Smooth muscle cell (in vitro differentiated cells): ENCODE measurements at regions not wholly inside any gene's neighbourhood (a gene's known extent, or its start where the extent isn't known, plus 50 kb on each side); places are given as distances from the start of the nearest gene placed in this dataset.

Experiments used
- DNase-seq: peaks from one replicate; lab custom pipeline; 2025; ENCODE audit not compliant: unreplicated experiment; lab: John Stamatoyannopoulos, UW
- H2AFZ ChIP-seq: fragments of 200-600 bp; sonication (generic); 2 replicates; pipeline ENCODE4 v1.6.0; 2016; ENCODE audit warnings: antibody characterized with exemption, low read depth, mild to moderate bottlenecking
- H3F3A ChIP-seq: fragments of 200-600 bp; sonication (generic); 2 replicates; pipeline ENCODE4 v1.6.0; 2017; ENCODE audit warnings: antibody characterized with exemption, low read depth
- H3K27ac ChIP-seq: fragments of 200-600 bp; sonication (generic); 2 replicates; pipeline ENCODE4 v1.5.1; 2016; ENCODE audit warnings: low read depth, mild to moderate bottlenecking
- H3K27me3 ChIP-seq: fragments of 200-600 bp; sonication (generic); 2 replicates; pipeline ENCODE4 v1.6.1; 2016; ENCODE audit warnings: low read depth, mild to moderate bottlenecking
- H3K36me3 ChIP-seq: fragments of 200-600 bp; sonication (generic); 2 replicates; pipeline ENCODE4 v1.5.1; 2016; ENCODE audit warnings: low read depth
- H3K4me1 ChIP-seq: fragments of 200-600 bp; sonication (generic); 2 replicates; pipeline ENCODE4 v1.5.1; 2016; ENCODE audit warnings: low read depth
- H3K4me2 ChIP-seq: fragments of 200-600 bp; sonication (generic); 2 replicates; pipeline ENCODE4 v1.6.0; 2016; ENCODE audit warnings: mild to moderate bottlenecking
- H3K4me3 ChIP-seq: fragments of 200-600 bp; sonication (generic); 2 replicates; pipeline ENCODE4 v1.5.1; 2016; ENCODE audit warnings: mild to moderate bottlenecking
- H3K79me2 ChIP-seq: fragments of 200-600 bp; sonication (generic); 2 replicates; pipeline ENCODE4 v1.6.0; 2016; ENCODE audit warnings: low read depth, mild to moderate bottlenecking
- H3K9ac ChIP-seq: fragments of 200-600 bp; sonication (generic); 2 replicates; pipeline ENCODE4 v1.6.0; 2016; ENCODE audit warnings: low read depth
- H3K9me3 ChIP-seq: fragments of 200-600 bp; sonication (generic); replicated peaks from 2 replicates; pipeline ENCODE4 v1.5.1; 2016; ENCODE audit warnings: low read depth
- H4K20me1 ChIP-seq: fragments of 200-600 bp; sonication (generic); 2 replicates; pipeline ENCODE4 v1.6.0; 2016; ENCODE audit warnings: low read depth
- CTCF ChIP-seq: fragments of 200-600 bp; sonication (generic); IDR thresholded peaks from 2 replicates; pipeline ENCODE4 v1.5.1; 2017; ENCODE audit warnings: borderline replicate concordance, mild to moderate bottlenecking, antibody characterized with exemption; ENCODE audit not compliant: insufficient read depth, poor library complexity, severe bottlenecking
- WGBS: methylation state at CpG from one replicate; pipeline ENCODE4 v1.1.7; 2016; ENCODE audit warnings: low lambda C conversion rate; 5-methylcytosine and 5-hydroxymethylcytosine counted together

- H4K20me1 ChIP-seq, result no peaks in the 10 kb centered on the region
- no peaks in the 10 kb centered on the region for H3K9me3 ChIP-seq
- no peak overlapping the region for H3K4me3 ChIP-seq
- no peaks in the 10 kb centered on the region for H3K79me2 ChIP-seq
- no peaks in the 10 kb centered on the region for H3F3A ChIP-seq
- TF ChIP-seq CTCF, result no peak
- H3K27me3 ChIP-seq, result no peaks in the 10 kb centered on the region
- no peaks in the 10 kb centered on the region for H3K36me3 ChIP-seq
- DNase-seq, result no peak
- H3K27ac ChIP-seq, result no peak overlapping the region
- no peak overlapping the region for H2AFZ ChIP-seq
- no peak overlapping the region for H3K9ac ChIP-seq
- H3K4me1 ChIP-seq, result no peaks in the 10 kb centered on the region
- 100% methylated on average over 1 of the region's 1 CpG for WGBS
- no peak overlapping the region for H3K4me2 ChIP-seq
Measured at GRCh38 chr4:43425206-43425605, 532.7 kb downstream of the GRXCR1 start.

- Histone ChIP-seq H3F3A (no peaks in the 10 kb centered on the region), H3K9me3 (peaks cover 9% of the 10 kb centered on the region), H3K9ac (no peak overlapping the region), H4K20me1 (no peaks in the 10 kb centered on the region), H3K36me3 (no peaks in the 10 kb centered on the region), H2AFZ (no peak overlapping the region), H3K4me1 (no peaks in the 10 kb centered on the region), H3K4me3 (no peak overlapping the region), H3K4me2 (no peak overlapping the region), H3K27me3 (no peaks in the 10 kb centered on the region), H3K27ac (no peak overlapping the region), H3K79me2 (no peaks in the 10 kb centered on the region)
- WGBS, result 59% methylated on average over 1 of the region's 1 CpG
- TF ChIP-seq CTCF, result no peak
- DNase-seq, result no peak
Measured at GRCh38 chr4:43435291-43435690, 542.8 kb downstream of the GRXCR1 start.

GRCh38 chr4:43452948-43453347 is 560.4 kb downstream of the GRXCR1 start:
- Histone ChIP-seq H3K79me2 (no peaks in the 10 kb centered on the region), H3K4me2 (no peak overlapping the region), H3K4me3 (no peak overlapping the region), H3K9me3 (no peaks in the 10 kb centered on the region), H4K20me1 (no peaks in the 10 kb centered on the region), H3K36me3 (no peaks in the 10 kb centered on the region), H3K4me1 (no peaks in the 10 kb centered on the region), H3K27ac (no peak overlapping the region), H3K9ac (no peak overlapping the region), H3F3A (no peaks in the 10 kb centered on the region), H3K27me3 (no peaks in the 10 kb centered on the region), H2AFZ (no peak overlapping the region)
- TF ChIP-seq CTCF, result no peak
- no peak for DNase-seq

GRCh38 chr4:43456383-43456782 is 563.9 kb downstream of the GRXCR1 start:
- Histone ChIP-seq H3K4me3 (no peak overlapping the region), H3K79me2 (no peaks in the 10 kb centered on the region), H3K9me3 (no peaks in the 10 kb centered on the region), H3K4me2 (no peak overlapping the region), H3K4me1 (no peaks in the 10 kb centered on the region), H4K20me1 (no peaks in the 10 kb centered on the region), H2AFZ (peak overlapping the region; percentile 60), H3K27me3 (no peaks in the 10 kb centered on the region), H3F3A (no peaks in the 10 kb centered on the region), H3K36me3 (no peaks in the 10 kb centered on the region), H3K9ac (no peak overlapping the region), H3K27ac (no peak overlapping the region)
- DNase-seq, result no peak
- WGBS, result 74% methylated on average over 2 of the region's 2 CpGs
- TF ChIP-seq CTCF, result no peak
